ENCODE measurements at regions not wholly inside any gene's neighbourhood (a gene's known extent, or its start where the extent isn't known, plus 50 kb on each side); places are given as distances from the start of the nearest gene placed in this dataset.

DNA sequence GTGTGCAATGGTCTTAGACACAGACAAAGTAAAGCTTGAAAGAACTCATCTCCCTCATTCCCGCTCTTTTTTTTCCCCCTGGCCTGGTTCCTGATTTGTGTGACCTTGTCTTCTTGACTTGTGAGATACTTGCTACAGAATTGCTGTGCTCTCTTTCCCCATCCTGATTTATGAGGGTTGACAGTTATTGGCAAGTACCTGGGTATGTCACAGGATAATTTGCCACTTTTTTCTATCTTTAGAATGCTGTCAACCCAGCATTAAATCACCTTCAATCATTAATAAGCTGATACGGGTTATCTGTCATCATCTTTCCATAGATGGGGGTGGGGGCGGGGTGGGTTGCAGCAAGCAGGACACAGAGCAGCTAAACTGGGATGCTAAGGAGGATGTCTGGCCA lies 144.4 kb upstream of the PRICKLE1 start (continued):
- TF ChIP-seq ATF6 (CRISPR knock-in tag; IDR thresholded peaks at IDR 0.05) = no peak

- no peak overlapping the region for H3K27ac Mint-ChIP-seq
- no peak for TF ChIP-seq TP53 (CRISPR knock-in tag; IDR thresholded peaks at IDR 0.05)
- TF ChIP-seq FOXP1 (CRISPR knock-in tag; IDR thresholded peaks at IDR 0.05; ENCODE audit: borderline replicate concordance) = no peak
- TF ChIP-seq CREM (CRISPR knock-in tag; IDR thresholded peaks at IDR 0.05) = no peak
- TF ChIP-seq SMAD4 (CRISPR knock-in tag; IDR thresholded peaks at IDR 0.05) = no peak
- TF ChIP-seq FOXP4 (CRISPR knock-in tag; IDR thresholded peaks at IDR 0.05) = no peak
- no peak for TF ChIP-seq ATF3 (CRISPR knock-in tag; conservative IDR thresholded peaks at IDR 0.05)
- no peak for TF ChIP-seq ETV6 (CRISPR knock-in tag; IDR thresholded peaks at IDR 0.05)
- peaks cover 7% of the 10 kb centered on the region for H3K4me1 Mint-ChIP-seq
- no peaks in the 10 kb centered on the region for H3K27me3 Mint-ChIP-seq (ENCODE audit: low read depth)
- ATAC-seq (no peak), DNase-seq (ENCODE audit: low spot score) (no peak)
- POLR2A ChIA-PET = no interaction called here
- CTCF ChIA-PET = no interaction called here
- no peaks in the 10 kb centered on the region for H3K36me3 Mint-ChIP-seq
- no peak overlapping the region for H3K4me3 Mint-ChIP-seq
- H3K9me3 Mint-ChIP-seq = no peaks in the 10 kb centered on the region
Observed at GRCh38 chr12:42732908-42733411, 143.4 kb upstream of the PRICKLE1 start.

- H3K27me3 Mint-ChIP-seq (ENCODE audit: low read depth) = no peaks in the 10 kb centered on the region
- H3K27ac Mint-ChIP-seq = no peak overlapping the region
- H3K9me3 Mint-ChIP-seq = no peaks in the 10 kb centered on the region
- TF ChIP-seq RORB (CRISPR knock-in tag; IDR thresholded peaks at IDR 0.05) (no peak), ZNF219 (CRISPR knock-in tag; IDR thresholded peaks at IDR 0.05; ENCODE audit: borderline replicate concordance) (no peak), OVOL2 (CRISPR knock-in tag; IDR thresholded peaks at IDR 0.05; ENCODE audit: borderline replicate concordance) (no peak), ZNF671 (CRISPR knock-in tag; IDR thresholded peaks at IDR 0.05) (no peak), SP1 (CRISPR knock-in tag; conservative IDR thresholded peaks at IDR 0.05) (no peak)
- TF ChIP-seq, protein P1, sequence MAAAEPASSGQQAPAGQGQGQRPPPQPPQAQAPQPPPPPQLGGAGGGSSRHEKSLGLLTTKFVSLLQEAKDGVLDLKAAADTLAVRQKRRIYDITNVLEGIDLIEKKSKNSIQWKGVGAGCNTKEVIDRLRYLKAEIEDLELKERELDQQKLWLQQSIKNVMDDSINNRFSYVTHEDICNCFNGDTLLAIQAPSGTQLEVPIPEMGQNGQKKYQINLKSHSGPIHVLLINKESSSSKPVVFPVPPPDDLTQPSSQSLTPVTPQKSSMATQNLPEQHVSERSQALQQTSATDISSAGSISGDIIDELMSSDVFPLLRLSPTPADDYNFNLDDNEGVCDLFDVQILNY (CRISPR knock-in tag; IDR thresholded peaks at IDR 0.05) = no peak
- TF ChIP-seq, protein P2, sequence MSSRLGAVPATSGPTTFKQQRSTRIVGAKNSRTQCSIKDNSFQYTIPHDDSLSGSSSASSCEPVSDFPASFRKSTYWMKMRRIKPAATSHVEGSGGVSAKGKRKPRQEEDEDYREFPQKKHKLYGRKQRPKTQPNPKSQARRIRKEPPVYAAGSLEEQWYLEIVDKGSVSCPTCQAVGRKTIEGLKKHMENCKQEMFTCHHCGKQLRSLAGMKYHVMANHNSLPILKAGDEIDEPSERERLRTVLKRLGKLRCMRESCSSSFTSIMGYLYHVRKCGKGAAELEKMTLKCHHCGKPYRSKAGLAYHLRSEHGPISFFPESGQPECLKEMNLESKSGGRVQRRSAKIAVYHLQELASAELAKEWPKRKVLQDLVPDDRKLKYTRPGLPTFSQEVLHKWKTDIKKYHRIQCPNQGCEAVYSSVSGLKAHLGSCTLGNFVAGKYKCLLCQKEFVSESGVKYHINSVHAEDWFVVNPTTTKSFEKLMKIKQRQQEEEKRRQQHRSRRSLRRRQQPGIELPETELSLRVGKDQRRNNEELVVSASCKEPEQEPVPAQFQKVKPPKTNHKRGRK (CRISPR knock-in tag; IDR thresholded peaks at IDR 0.05; ENCODE audit: borderline replicate concordance) = no peak
- no peaks in the 10 kb centered on the region for H3K36me3 Mint-ChIP-seq
- DNase-seq (ENCODE audit: low spot score) (no peak), ATAC-seq (no peak)
- POLR2A ChIA-PET = no interaction called here
- no peaks in the 10 kb centered on the region for H3K4me1 Mint-ChIP-seq
- CTCF ChIA-PET = no interaction called here
- no peak overlapping the region for H3K4me3 Mint-ChIP-seq
Observed at GRCh38 chr12:42730291-42730690, 140.7 kb upstream of the PRICKLE1 start.

DNA sequence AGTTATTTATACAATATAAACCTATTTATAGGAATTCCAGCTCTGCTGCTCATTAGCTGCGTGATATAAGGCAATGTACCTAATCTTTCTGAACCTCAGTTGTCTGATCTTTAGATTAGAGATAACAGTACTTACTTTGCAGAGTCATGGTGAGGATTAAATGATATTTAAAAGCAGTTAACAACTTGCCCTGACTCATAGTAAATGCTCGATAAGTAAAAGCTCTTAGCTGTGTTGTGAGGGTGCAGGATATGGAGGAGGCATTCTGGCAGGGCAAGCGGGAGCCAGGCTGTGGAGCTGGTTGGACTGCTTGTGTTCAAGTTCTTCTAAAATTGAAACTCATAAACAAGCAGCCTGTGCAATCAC lies 140.0 kb upstream of the PRICKLE1 start:
- ChIA-PET POLR2A (no interaction called here), CTCF (no interaction called here)
- Mint-ChIP-seq H3K27me3 (ENCODE audit: low read depth) (no peaks in the 10 kb centered on the region), H3K27ac (no peak overlapping the region), H3K4me1 (no peaks in the 10 kb centered on the region), H3K4me3 (no peak overlapping the region), H3K9me3 (no peaks in the 10 kb centered on the region), H3K36me3 (no peaks in the 10 kb centered on the region; the same call in 1 of the 2 replicates)
- ATAC-seq (no peak), DNase-seq (ENCODE audit: low spot score) (no peak)
- TF ChIP-seq FOXJ3 (CRISPR knock-in tag; IDR thresholded peaks at IDR 0.05; ENCODE audit: borderline replicate concordance) (no peak), ZNF219 (CRISPR knock-in tag; IDR thresholded peaks at IDR 0.05; ENCODE audit: borderline replicate concordance) (no peak), OVOL2 (CRISPR knock-in tag; IDR thresholded peaks at IDR 0.05; ENCODE audit: borderline replicate concordance) (no peak), FOXP1 (CRISPR knock-in tag; IDR thresholded peaks at IDR 0.05; ENCODE audit: borderline replicate concordance) (no peak), ESRRA (CRISPR knock-in tag; IDR thresholded peaks at IDR 0.05; ENCODE audit: borderline replicate concordance) (no peak), SOX15 (CRISPR knock-in tag; IDR thresholded peaks at IDR 0.05) (no peak), GABPB1 (CRISPR knock-in tag; IDR thresholded peaks at IDR 0.05) (no peak), ATF6 (CRISPR knock-in tag; IDR thresholded peaks at IDR 0.05) (no peak), MAX (CRISPR knock-in tag; IDR thresholded peaks at IDR 0.05) (no peak), MYBL2 (CRISPR knock-in tag; IDR thresholded peaks at IDR 0.05) (no peak)

Data from WTC11 (cell line).